ENCODE measurements at regions not wholly inside any gene's neighbourhood (a gene's known extent, or its start where the extent isn't known, plus 50 kb on each side); places are given as distances from the start of the nearest gene placed in this dataset.

GRCh38 chr3:61446341-61446740 is 115.0 kb upstream of the PTPRG start:
- TF ChIP-seq POLR2AphosphoS5 (IDR thresholded peaks at IDR 0.05) (no peak), POLR2A (IDR thresholded peaks at IDR 0.05) (no peak)
